Urothelium cell line (cell line): ENCODE measurements at regions not wholly inside any gene's neighbourhood (a gene's known extent, or its start where the extent isn't known, plus 50 kb on each side); places are given as distances from the start of the nearest gene placed in this dataset.
"Not testable (repeated sequence)": the region's sequence is repeated elsewhere in the genome, so short reads cannot be mapped to it uniquely, and the experiment has no call there.

ENCODE experiments used
- DNase-seq: peaks from one replicate; pipeline ENCODE4 v3.0.0; 2011; ENCODE audit warnings: low spot score, mixed read lengths
- FAIRE-seq: peaks from 2 replicates; lab custom pipeline; 2011; peaks lifted over from hg19 to GRCh38; lab: Jason Lieb, UNC

GRCh38 chr14:81738946-81739659 is 205.4 kb upstream of the SEL1L start:
- FAIRE-seq, result no peak
- no peak for DNase-seq

- DNase-seq (no peak), FAIRE-seq (no peak)
These were observed 210.0 kb upstream of the SEL1L start for GRCh38 chr14:81743605-81744004.

- no peak for FAIRE-seq
These were observed 217.5 kb upstream of the SEL1L start for GRCh38 chr14:81751198-81751597.

GRCh38 chr14:81759541-81759940 is 225.9 kb upstream of the SEL1L start:
- FAIRE-seq (no peak), DNase-seq (no peak)

More at GRCh38 chr14:81751198-81751597, 217.5 kb upstream of the SEL1L start:
- DNase-seq, result no peak

- FAIRE-seq (no peak), DNase-seq (no peak)
These were observed 232.1 kb upstream of the SEL1L start for GRCh38 chr14:81765651-81766275.

GRCh38 chr14:81766321-81766915 is 232.8 kb upstream of the SEL1L start:
- no peak for DNase-seq
- no peak for FAIRE-seq

- DNase-seq (no peak), FAIRE-seq (no peak)
These were observed 233.8 kb upstream of the SEL1L start for GRCh38 chr14:81767266-81767995.

- DNase-seq (no peak), FAIRE-seq (no peak)
These were observed 238.1 kb upstream of the SEL1L start for GRCh38 chr14:81771651-81772275.

GRCh38 chr14:81772381-81772780 is 238.7 kb upstream of the SEL1L start:
- FAIRE-seq (no peak), DNase-seq (no peak)

GRCh38 chr14:81776531-81776930 is 242.9 kb upstream of the SEL1L start:
- FAIRE-seq, result no peak
- no peak for DNase-seq

- not testable (repeated sequence) for FAIRE-seq, DNase-seq
These were observed 248.1 kb upstream of the SEL1L start for GRCh38 chr14:81781798-81782197.

GRCh38 chr14:81784084-81784483 is 250.4 kb upstream of the SEL1L start:
- FAIRE-seq (no peak), DNase-seq (peak; percentile 17)

GRCh38 chr14:81797315-81797714 is 263.7 kb upstream of the SEL1L start:
- no peak for FAIRE-seq
- DNase-seq, result no peak

- FAIRE-seq (no peak), DNase-seq (no peak)
These were observed 268.3 kb upstream of the SEL1L start for GRCh38 chr14:81801921-81802320.

GRCh38 chr14:81802341-81802740 is 268.7 kb upstream of the SEL1L start:
- FAIRE-seq (peak; percentile 23), DNase-seq (no peak)

GRCh38 chr14:81805785-81806184 is 272.1 kb upstream of the SEL1L start:
- DNase-seq, result no peak
- FAIRE-seq, result no peak

GRCh38 chr14:81811705-81812269 is 278.1 kb upstream of the SEL1L start:
- no peak for FAIRE-seq

GRCh38 chr14:81818271-81818670 is 284.6 kb upstream of the SEL1L start:
- FAIRE-seq (no peak), DNase-seq (no peak)

More at GRCh38 chr14:81811705-81812269, 278.1 kb upstream of the SEL1L start:
- DNase-seq, result no peak

- DNase-seq (no peak), FAIRE-seq (no peak)
These were observed 285.7 kb upstream of the SEL1L start for GRCh38 chr14:81819344-81819743.

GRCh38 chr14:81819910-81820309 is 286.3 kb upstream of the SEL1L start:
- no peak for DNase-seq
- no peak for FAIRE-seq

- DNase-seq (no peak), FAIRE-seq (no peak)
These were observed 292.4 kb upstream of the SEL1L start for GRCh38 chr14:81826081-81826480.
